WTC11 (cell line): ENCODE measurements at regions not wholly inside any gene's neighbourhood (a gene's known extent, or its start where the extent isn't known, plus 50 kb on each side); places are given as distances from the start of the nearest gene placed in this dataset.

Source experiments
- ATAC-seq: fragments of 200-7000 bp; cut with Tn5 transposase; 2 replicates; pipeline ENCODE4 v1.10.0; 2021; ENCODE audit warnings: mild to moderate bottlenecking, moderate library complexity
- CTCF ChIA-PET: fragments of 300-600 bp; sonication (Branson Sonifier 250); formaldehyde crosslinking; loops from one replicate; lab custom pipeline; 2021; ENCODE audit warnings: antibody characterized with exemption; lab: Charles Lee
- POLR2A ChIA-PET: fragments of 350-600 bp; sonication (Branson Sonifier 250); formaldehyde crosslinking; loops from one replicate; lab custom pipeline; 2021; ENCODE audit warnings: antibody characterized with exemption; lab: Charles Lee
- DNase-seq: peaks from one replicate; pipeline ENCODE4 v3.0.0; 2021; ENCODE audit warnings: low spot score
- H3K27ac Mint-ChIP-seq: 2 replicates; pipeline ENCODE4 v1.8.0; 2021; ENCODE audit warnings: mixed read lengths
- H3K27me3 Mint-ChIP-seq: 2 replicates; pipeline ENCODE4 v1.8.0; 2021; ENCODE audit warnings: low read depth, mild to moderate bottlenecking, moderate library complexity, mixed read lengths
- H3K36me3 Mint-ChIP-seq: 2 replicates; pipeline ENCODE4 v1.8.0; 2021; ENCODE audit warnings: mixed read lengths
- H3K4me1 Mint-ChIP-seq: 2 replicates; pipeline ENCODE4 v1.8.0; 2022; ENCODE audit warnings: mixed read lengths
- H3K4me3 Mint-ChIP-seq: 2 replicates; pipeline ENCODE4 v1.8.0; 2021; ENCODE audit warnings: mild to moderate bottlenecking, moderate library complexity, mixed read lengths
- H3K9me3 Mint-ChIP-seq: 2 replicates; pipeline ENCODE4 v1.8.0; 2021; ENCODE audit warnings: mixed read lengths
- ATF1 ChIP-seq: sonication (generic); formaldehyde crosslinking; IDR thresholded peaks from 2 replicates; pipeline ENCODE4 v1.8.1; 2023; ENCODE audit warnings: mild to moderate bottlenecking, moderate library complexity, missing genetic modification reagents
- CREM ChIP-seq: sonication (generic); formaldehyde crosslinking; IDR thresholded peaks from 2 replicates; pipeline ENCODE4 v1.8.1; 2022; ENCODE audit warnings: mild to moderate bottlenecking, missing genetic modification reagents, moderate library complexity
- CTCF ChIP-seq: fragments of 200-600 bp; IDR thresholded peaks from 2 replicates; pipeline ENCODE4 v1.8.0; 2022; ENCODE audit warnings: antibody characterized with exemption
- ESRRA ChIP-seq: sonication (generic); formaldehyde crosslinking; IDR thresholded peaks from 2 replicates; pipeline ENCODE4 v1.8.1; 2022; ENCODE audit warnings: mild to moderate bottlenecking, missing genetic modification reagents, borderline replicate concordance
- ETV6 ChIP-seq: sonication (generic); formaldehyde crosslinking; IDR thresholded peaks from 2 replicates; pipeline ENCODE4 v1.8.1; 2022; ENCODE audit warnings: mild to moderate bottlenecking, missing genetic modification reagents
- FOXP1 ChIP-seq: sonication (generic); formaldehyde crosslinking; IDR thresholded peaks from 2 replicates; pipeline ENCODE4 v1.8.0; 2022; ENCODE audit warnings: missing genetic modification reagents, mild to moderate bottlenecking, moderate library complexity, borderline replicate concordance
- HMGXB4 ChIP-seq: sonication (generic); formaldehyde crosslinking; IDR thresholded peaks from 2 replicates; pipeline ENCODE4 v1.8.1; 2023; ENCODE audit warnings: mild to moderate bottlenecking, moderate library complexity, missing genetic modification reagents
- MYBL2 ChIP-seq: sonication (generic); formaldehyde crosslinking; IDR thresholded peaks from 2 replicates; pipeline ENCODE4 v1.8.1; 2023; ENCODE audit warnings: mild to moderate bottlenecking, moderate library complexity, missing genetic modification reagents
- NFE2L1 ChIP-seq: sonication (generic); formaldehyde crosslinking; IDR thresholded peaks from 2 replicates; pipeline ENCODE4 v1.8.1; 2023; ENCODE audit warnings: missing genetic modification reagents
- NR2C2 ChIP-seq: sonication (generic); formaldehyde crosslinking; IDR thresholded peaks from 2 replicates; pipeline ENCODE4 v1.8.0; 2022; ENCODE audit warnings: mild to moderate bottlenecking, missing genetic modification reagents
- OVOL2 ChIP-seq: fragments of 250-450 bp; sonication (Bioruptor Pico); IDR thresholded peaks from 2 replicates; pipeline ENCODE4 v1.9.0; 2021; ENCODE audit warnings: mild to moderate bottlenecking, borderline replicate concordance
- PRDM15 ChIP-seq: sonication (generic); formaldehyde crosslinking; IDR thresholded peaks from 2 replicates; pipeline ENCODE4 v1.8.0; 2022; ENCODE audit warnings: missing genetic modification reagents
- PRRX2 ChIP-seq: fragments of 250-450 bp; sonication (Bioruptor Pico); IDR thresholded peaks from 2 replicates; pipeline ENCODE4 v1.8.0; 2021; ENCODE audit warnings: mild to moderate bottlenecking
- TCF7 ChIP-seq: sonication (generic); formaldehyde crosslinking; IDR thresholded peaks from 2 replicates; pipeline ENCODE4 v1.8.0; 2022; ENCODE audit warnings: mild to moderate bottlenecking, low read depth, missing genetic modification reagents, moderate library complexity
- ZMAT4 ChIP-seq: fragments of 250-450 bp; sonication (Bioruptor Pico); IDR thresholded peaks from 2 replicates; pipeline ENCODE4 v1.9.0; 2021; ENCODE audit warnings: mild to moderate bottlenecking
- ZNF121 ChIP-seq: sonication (generic); formaldehyde crosslinking; IDR thresholded peaks from 2 replicates; pipeline ENCODE4 v1.8.0; 2023; ENCODE audit warnings: missing genetic modification reagents
- ZNF317 ChIP-seq: sonication (generic); formaldehyde crosslinking; IDR thresholded peaks from 2 replicates; pipeline ENCODE4 v1.8.1; 2023; ENCODE audit warnings: low read depth, mild to moderate bottlenecking, moderate library complexity, missing genetic modification reagents, borderline replicate concordance
- ZNF416 ChIP-seq: fragments of 250-450 bp; sonication (Bioruptor Pico); IDR thresholded peaks from 2 replicates; pipeline ENCODE4 v1.9.0; 2021; ENCODE audit warnings: mild to moderate bottlenecking, inconsistent platforms
- ZNF512 ChIP-seq: sonication (generic); formaldehyde crosslinking; IDR thresholded peaks from 2 replicates; pipeline ENCODE4 v1.8.1; 2022; ENCODE audit warnings: missing genetic modification reagents, borderline replicate concordance
- ZNF532 ChIP-seq: fragments of 250-450 bp; sonication (Bioruptor Pico); IDR thresholded peaks from 2 replicates; pipeline ENCODE4 v1.9.0; 2021; ENCODE audit warnings: mild to moderate bottlenecking, borderline replicate concordance
- ZNF671 ChIP-seq: fragments of 250-450 bp; sonication (Bioruptor Pico); IDR thresholded peaks from 2 replicates; pipeline ENCODE4 v1.8.0; 2021; ENCODE audit warnings: mild to moderate bottlenecking

- TF ChIP-seq HMGXB4 (CRISPR knock-in tag) (no peak), OVOL2 (CRISPR knock-in tag) (no peak), TCF7 (no peak)
Observed at GRCh38 chr12:5369298-5369697, 62.6 kb upstream of the NTF3 start (continued).

GRCh38 chr12:5371631-5372030 is 60.3 kb upstream of the NTF3 start:
- Mint-ChIP-seq H3K4me1 (peaks cover 7% of the 10 kb centered on the region), H3K27ac (no peak overlapping the region), H3K4me3 (no peak overlapping the region), H3K9me3 (no peaks in the 10 kb centered on the region), H3K36me3 (no peaks in the 10 kb centered on the region), H3K27me3 (no peaks in the 10 kb centered on the region; the same call in 1 of the 2 replicates)
- CTCF ChIA-PET: interaction anchor here (1.7 kb wide), 1 partner anchor 57 kb away, joined by 3 read pairs; no protein-coding TSS in a partner anchor
- TF ChIP-seq ATF1: no peak
- TF ChIP-seq ZMAT4 (CRISPR knock-in tag): no peak
- no peak for TF ChIP-seq ZNF121 (CRISPR knock-in tag)
- TF ChIP-seq CTCF: no peak
- TF ChIP-seq ZNF532 (CRISPR knock-in tag): no peak
- TF ChIP-seq MYBL2 (CRISPR knock-in tag): no peak
- TF ChIP-seq PRRX2: no peak
- TF ChIP-seq ETV6 (CRISPR knock-in tag): no peak
- no peak for TF ChIP-seq ESRRA (CRISPR knock-in tag)
- no peak for TF ChIP-seq NFE2L1 (CRISPR knock-in tag)
- TF ChIP-seq CREM (CRISPR knock-in tag): no peak
- POLR2A ChIA-PET: no interaction called here
- ATAC-seq: no peak
- DNase-seq: no peak

GRCh38 chr12:5374713-5375112 is 57.2 kb upstream of the NTF3 start:
- ATAC-seq: no peak
- Mint-ChIP-seq H3K36me3 (no peaks in the 10 kb centered on the region), H3K9me3 (no peaks in the 10 kb centered on the region), H3K27ac (no peak overlapping the region), H3K4me1 (peaks cover 7% of the 10 kb centered on the region), H3K27me3 (no peaks in the 10 kb centered on the region; the same call in 1 of the 2 replicates), H3K4me3 (no peak overlapping the region)
- ChIA-PET CTCF (interaction anchor here (1.1 kb wide), 1 partner anchor 54 kb away, joined by 4 read pairs; no protein-coding TSS in a partner anchor), POLR2A (no interaction called here)
- no peak for DNase-seq
- TF ChIP-seq ZMAT4 (CRISPR knock-in tag) (no peak), FOXP1 (no peak), ZNF416 (no peak), NR2C2 (no peak), PRDM15 (CRISPR knock-in tag) (no peak), ZNF671 (CRISPR knock-in tag) (no peak), ZNF512 (CRISPR knock-in tag) (no peak), ZNF317 (no peak)
